Muscle layer of colon (tissue), 2 donors: ENCODE measurements at regions not wholly inside any gene's neighbourhood (a gene's known extent, or its start where the extent isn't known, plus 50 kb on each side); places are given as distances from the start of the nearest gene placed in this dataset.

Source experiments
- H3K27ac ChIP-seq: one replicate; pipeline ENCODE4 v1.7.0; 2013; ENCODE audit warnings: low read depth, mild to moderate bottlenecking, low read length, moderate library complexity
- H3K27me3 ChIP-seq, 2 donors: one replicate each; pipeline ENCODE4 v1.7.0; 2013; ENCODE audit warnings: low read length in 2 of 2, mild to moderate bottlenecking in 2 of 2; ENCODE audit not compliant: insufficient read depth in 2 of 2, control insufficient read depth in 1 of 2
- H3K36me3 ChIP-seq: one replicate; pipeline ENCODE4 v1.7.0; 2013; ENCODE audit warnings: mild to moderate bottlenecking, low read length; ENCODE audit not compliant: insufficient read depth
- H3K4me1 ChIP-seq: one replicate; pipeline ENCODE4 v1.7.0; 2013; ENCODE audit warnings: mild to moderate bottlenecking, low read length; ENCODE audit not compliant: insufficient read depth
- H3K4me3 ChIP-seq, 2 donors: one replicate each; pipeline ENCODE4 v1.7.0; 2013; ENCODE audit warnings: low read length in 2 of 2, low read depth in 1 of 2, mild to moderate bottlenecking in 1 of 2, moderate library complexity in 1 of 2
- H3K9ac ChIP-seq: one replicate; pipeline ENCODE4 v1.7.0; 2013; ENCODE audit warnings: low read length
- H3K9me3 ChIP-seq: one replicate; pipeline ENCODE4 v1.7.0; 2013; ENCODE audit warnings: mild to moderate bottlenecking, low read length
- donor health status: abdominal sarcoma.
- donor health status: Adenocarcinoma of cecum.

DNA sequence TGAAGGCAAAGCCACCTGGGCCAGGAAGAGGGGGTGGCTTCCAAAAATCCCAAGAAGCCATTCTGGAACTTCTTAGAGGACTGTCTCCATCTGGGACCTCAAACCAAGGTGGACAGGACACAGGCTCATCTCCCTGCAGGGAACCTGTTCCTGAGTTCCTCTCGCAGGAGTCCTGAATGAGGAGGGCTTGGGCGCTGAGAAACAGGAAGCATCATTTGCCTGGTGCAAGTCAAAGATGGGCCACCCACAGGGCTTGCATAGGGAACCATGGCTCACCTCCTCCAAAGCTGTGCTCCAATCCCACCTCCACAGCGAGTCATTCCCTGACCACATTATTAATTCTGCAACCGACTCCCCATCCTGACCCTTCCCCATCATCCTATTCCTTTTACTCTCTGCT lies 55.0 kb upstream of the RPL38 start:
- Histone ChIP-seq H3K9ac (no peak overlapping the region), H3K9me3 (no peaks in the 10 kb centered on the region), H3K36me3 (no peaks in the 10 kb centered on the region), H3K4me3 (no peak overlapping the region), H3K27me3 (no peaks in the 10 kb centered on the region), H3K27ac (no peak overlapping the region), H3K4me1 (peaks cover 7% of the 10 kb centered on the region)

DNA sequence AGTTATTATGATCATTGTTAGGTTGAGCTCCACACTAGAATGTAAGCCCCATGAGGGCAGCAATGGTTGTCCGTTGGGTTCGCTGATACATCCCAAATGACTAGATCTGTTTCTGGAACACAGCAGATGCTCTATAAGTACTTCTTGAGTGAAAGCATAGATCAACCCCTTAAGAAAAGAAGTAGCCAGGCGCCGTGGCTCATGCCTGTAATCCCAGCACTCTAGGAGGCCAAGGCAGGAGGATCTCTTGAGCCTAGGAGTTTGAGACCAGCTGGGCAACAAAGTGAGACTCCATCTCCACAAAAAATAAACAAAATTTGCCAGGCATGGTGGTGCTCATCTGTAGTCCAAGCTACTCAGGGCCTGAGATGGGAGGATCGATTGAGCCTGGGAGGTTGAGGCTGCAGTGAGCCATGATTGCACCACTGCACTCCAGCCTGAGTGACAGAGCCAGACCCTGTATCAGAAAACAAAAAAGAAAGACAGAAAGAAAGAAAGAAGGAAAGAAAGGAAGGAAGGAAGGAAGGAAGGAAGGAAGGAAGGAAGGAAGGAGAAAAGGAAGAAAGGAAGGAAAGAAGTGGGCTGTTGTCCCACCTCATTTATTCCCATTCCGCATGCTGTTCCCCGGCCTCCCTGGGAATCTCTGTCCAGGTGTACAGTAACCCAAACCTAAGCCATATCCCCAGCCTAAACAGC lies 54.4 kb upstream of the RPL38 start:
- no peak overlapping the region for H3K27ac ChIP-seq
- no peaks in the 10 kb centered on the region for H3K36me3 ChIP-seq
- H3K27me3 ChIP-seq = no peaks in the 10 kb centered on the region
- peaks cover 7% of the 10 kb centered on the region for H3K4me1 ChIP-seq
- no peak overlapping the region for H3K4me3 ChIP-seq
- H3K9ac ChIP-seq = no peak overlapping the region
- no peaks in the 10 kb centered on the region for H3K9me3 ChIP-seq

DNA sequence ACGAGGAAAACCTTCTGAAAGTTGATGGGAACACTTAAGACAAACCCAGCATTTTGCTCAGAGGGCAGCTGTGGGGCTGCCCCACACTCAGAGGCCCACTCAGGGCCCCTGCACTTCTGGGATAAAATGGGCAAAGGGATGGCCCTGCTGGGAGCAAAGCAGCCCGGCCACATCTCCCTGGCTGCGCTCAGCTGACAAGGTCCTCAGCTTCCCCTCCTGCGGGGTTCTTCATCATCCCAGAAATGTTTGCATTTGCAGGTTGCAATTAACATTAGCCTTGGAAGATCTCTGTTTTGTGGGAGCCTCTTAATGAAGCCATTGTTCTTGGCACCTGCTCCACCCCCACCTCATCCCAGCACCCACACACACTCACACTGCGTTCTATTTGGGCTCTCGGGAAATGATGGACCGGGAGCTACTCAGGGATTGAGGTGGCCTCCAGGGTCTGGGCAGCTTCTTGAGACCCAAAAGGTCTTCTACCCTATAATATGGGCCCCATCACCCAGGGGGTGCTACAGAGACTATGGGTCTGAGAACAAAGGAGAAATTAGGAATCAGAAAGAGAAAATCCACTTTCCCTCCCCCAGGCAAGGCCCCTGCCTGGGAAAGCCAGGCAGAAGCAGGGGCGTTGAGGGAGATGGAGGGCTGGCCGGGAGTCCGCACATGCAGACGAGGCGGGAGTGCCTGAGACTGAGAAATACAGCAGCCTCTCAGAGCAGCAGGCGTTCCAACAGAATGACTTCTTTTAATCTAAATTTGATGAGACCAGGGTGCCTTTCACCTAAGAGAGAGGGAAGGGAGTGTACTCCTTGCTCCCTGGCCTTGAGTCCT lies 53.7 kb upstream of the RPL38 start:
- Histone ChIP-seq H3K27me3 (no peaks in the 10 kb centered on the region), H3K4me1 (peaks cover 7% of the 10 kb centered on the region), H3K27ac (no peak overlapping the region), H3K36me3 (no peaks in the 10 kb centered on the region), H3K9me3 (no peaks in the 10 kb centered on the region), H3K4me3 (no peak overlapping the region), H3K9ac (no peak overlapping the region)

DNA sequence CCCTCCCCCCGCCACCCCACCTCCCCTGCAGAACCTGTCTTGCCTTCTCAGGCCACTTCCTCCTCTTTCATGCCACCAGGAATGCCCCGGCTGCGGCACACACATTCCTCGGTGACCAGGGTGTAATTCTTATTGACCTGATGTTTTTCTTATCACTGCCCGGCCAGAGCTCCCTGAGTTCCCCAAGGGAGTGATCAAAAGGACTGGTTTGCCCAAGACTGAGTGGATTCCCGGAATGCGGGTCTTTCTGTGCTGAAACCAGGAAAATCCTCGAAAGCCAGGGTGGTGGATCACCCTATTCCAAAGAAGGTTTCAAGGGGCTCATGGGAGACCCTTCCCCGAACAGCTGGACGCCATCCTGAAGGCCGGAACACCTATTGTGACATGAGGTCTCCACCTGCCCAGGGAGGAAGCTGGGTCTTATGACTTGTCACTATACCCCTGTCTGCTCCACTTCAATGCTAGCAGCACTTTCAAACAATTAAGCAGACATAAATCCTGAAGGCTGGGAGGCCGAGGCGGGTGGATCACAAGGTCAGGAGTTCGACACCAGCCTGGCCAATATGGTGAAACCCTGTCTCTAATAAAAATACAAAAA lies 53.0 kb upstream of the RPL38 start:
- no peaks in the 10 kb centered on the region for H3K27me3 ChIP-seq
- no peaks in the 10 kb centered on the region for H3K9me3 ChIP-seq
- no peak overlapping the region for H3K4me3 ChIP-seq
- H3K27ac ChIP-seq = no peak overlapping the region
- no peak overlapping the region for H3K9ac ChIP-seq
- H3K4me1 ChIP-seq = peaks cover 7% of the 10 kb centered on the region
- H3K36me3 ChIP-seq = no peaks in the 10 kb centered on the region

DNA sequence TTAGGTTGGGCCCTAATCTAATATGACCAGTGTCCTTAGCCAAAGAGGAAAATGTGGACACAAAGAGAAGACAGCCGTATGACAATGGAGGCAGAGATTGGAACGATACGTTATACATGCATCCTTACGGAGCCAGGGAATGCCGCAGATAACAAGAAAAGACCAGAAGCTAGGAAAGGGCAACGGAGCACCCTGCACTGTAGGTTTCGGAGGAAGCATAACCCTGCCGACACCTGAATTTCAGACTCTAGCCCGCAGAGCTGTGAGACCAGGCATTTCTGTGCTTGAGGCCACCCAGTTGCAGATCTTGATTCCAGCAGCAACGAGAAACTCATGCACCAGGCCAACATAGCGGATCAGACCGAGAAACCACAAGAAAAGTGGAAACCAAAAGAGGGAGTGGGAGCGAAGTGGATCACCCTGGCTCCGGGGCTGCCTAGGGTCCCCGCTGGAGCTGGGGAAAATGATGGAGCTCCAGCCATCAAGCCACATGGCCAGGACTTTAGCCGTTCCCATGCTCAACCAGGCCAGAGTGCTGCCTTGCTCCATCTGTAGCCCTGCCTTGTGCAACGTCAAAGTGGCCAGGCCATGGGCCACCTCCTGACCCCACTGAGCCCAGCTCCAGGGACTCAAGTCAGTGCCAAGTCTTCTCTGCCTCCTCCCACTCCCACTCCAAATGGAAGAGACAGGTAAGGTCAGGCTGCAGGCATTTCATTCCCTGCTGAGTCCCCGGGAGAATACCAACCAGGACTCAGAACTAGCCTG lies 51.7 kb upstream of the RPL38 start:
- Histone ChIP-seq H3K27me3 (no peaks in the 10 kb centered on the region), H3K27ac (no peak overlapping the region), H3K9me3 (no peaks in the 10 kb centered on the region), H3K4me1 (peaks cover 7% of the 10 kb centered on the region), H3K9ac (no peak overlapping the region), H3K36me3 (no peaks in the 10 kb centered on the region), H3K4me3 (no peak overlapping the region)

DNA sequence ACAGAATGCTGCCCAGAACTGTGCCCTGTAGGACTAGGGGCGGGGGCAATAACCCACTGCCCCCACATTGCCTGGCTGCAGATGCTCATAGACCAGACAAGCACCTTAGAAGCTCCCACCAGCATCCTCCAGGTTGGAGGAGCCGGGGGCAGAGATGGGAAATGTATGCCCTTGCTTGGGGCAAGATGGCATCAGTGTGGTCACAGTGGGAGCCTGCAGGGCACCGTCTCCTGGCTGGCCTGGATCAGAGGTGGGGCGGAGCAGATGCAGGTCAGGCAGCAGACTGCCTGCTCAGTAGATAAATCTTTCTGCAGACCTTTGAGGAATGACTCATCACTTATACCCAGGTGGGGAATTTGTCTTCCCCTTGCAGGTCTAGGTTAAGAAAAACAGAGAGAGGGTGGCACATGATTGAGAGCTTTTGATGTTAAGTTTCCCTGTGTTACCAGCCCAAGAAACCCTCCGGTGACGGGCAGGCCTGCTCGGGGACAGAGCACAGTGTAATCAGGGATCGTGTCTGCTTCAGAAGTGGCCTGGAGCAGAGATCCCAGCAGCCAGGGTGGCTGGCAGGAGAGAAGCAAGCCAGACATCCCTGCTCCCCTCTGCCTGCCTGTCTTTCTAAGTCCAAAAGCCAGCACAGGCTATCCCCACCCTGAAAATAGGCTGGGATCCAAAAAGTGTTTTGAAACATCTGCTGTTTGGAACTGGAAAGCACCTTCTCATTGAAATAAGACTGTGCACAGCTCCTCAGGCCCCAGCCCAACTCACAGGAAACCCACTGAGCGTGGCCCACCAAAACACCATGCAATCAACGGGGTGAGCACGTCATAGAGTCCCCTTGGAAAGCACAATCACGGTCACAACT lies 50.7 kb upstream of the RPL38 start:
- H3K4me1 ChIP-seq = peaks cover 7% of the 10 kb centered on the region
- H3K9ac ChIP-seq = no peak overlapping the region
- no peak overlapping the region for H3K4me3 ChIP-seq
- no peaks in the 10 kb centered on the region for H3K36me3 ChIP-seq
- no peaks in the 10 kb centered on the region for H3K9me3 ChIP-seq
- no peak overlapping the region for H3K27ac ChIP-seq
- H3K27me3 ChIP-seq = no peaks in the 10 kb centered on the region

DNA sequence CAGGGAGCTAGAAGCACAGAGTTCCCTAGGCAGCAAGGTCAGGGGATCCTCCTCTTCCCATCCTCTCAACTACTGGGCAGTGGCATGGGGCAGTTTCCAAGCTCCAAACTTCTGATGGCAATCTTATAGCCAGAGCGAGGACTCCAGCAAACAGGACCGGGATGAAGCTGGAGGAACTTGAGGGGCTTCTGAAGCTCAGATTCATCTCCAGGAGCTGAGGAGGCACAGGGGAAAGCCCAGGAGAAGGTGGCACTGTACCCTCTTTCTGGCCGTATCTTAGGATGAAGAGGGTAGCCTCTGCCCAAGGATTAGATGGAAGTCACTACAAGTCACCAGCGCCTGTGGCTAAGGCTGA lies 50.0 kb upstream of the RPL38 start:
- Histone ChIP-seq H3K4me3 (no peak overlapping the region), H3K27me3 (no peaks in the 10 kb centered on the region), H3K27ac (no peak overlapping the region), H3K4me1 (peaks cover 7% of the 10 kb centered on the region), H3K36me3 (no peaks in the 10 kb centered on the region), H3K9ac (no peak overlapping the region), H3K9me3 (no peaks in the 10 kb centered on the region)
